CD14-positive monocyte (primary cell): ENCODE measurements at regions not wholly inside any gene's neighbourhood (a gene's known extent, or its start where the extent isn't known, plus 50 kb on each side); places are given as distances from the start of the nearest gene placed in this dataset.

Source experiments
- DNase-seq, 3 donors: peaks; one replicate each; pipeline ENCODE4 v3.0.0-alpha.2; 2011 to 2022
- H2AFZ ChIP-seq: 2 replicates; pipeline ENCODE4 v1.6.0; 2012; ENCODE audit warnings: mild to moderate bottlenecking, low read depth, low read length, inconsistent platforms; ENCODE audit not compliant: insufficient read depth, poor library complexity, severe bottlenecking
- H3K27ac ChIP-seq, 2 donors: 1 replicate in 1 of 2; 2 replicates in 1 of 2; pipeline ENCODE4 v1.5.1; 2012 to 2013; ENCODE audit warnings: low read length in 2 of 2, control low read depth in 1 of 2, inconsistent platforms in 1 of 2, low read depth in 1 of 2, mild to moderate bottlenecking in 1 of 2
- H3K27me3 ChIP-seq, 2 donors: one replicate each; pipeline versions ENCODE4 v1.6.0 to v1.6.1; 2011 to 2013; ENCODE audit warnings: low read length in 2 of 2; ENCODE audit not compliant: control insufficient read depth in 2 of 2, insufficient read depth in 2 of 2
- H3K36me3 ChIP-seq, 2 donors: replicated peaks in 1 of 2; 1 replicate in 1 of 2; 2 replicates in 1 of 2; pipeline versions ENCODE4 v1.5.1 to v1.6.1; 2012 to 2013; ENCODE audit warnings: low read length in 2 of 2, control low read depth in 1 of 2, inconsistent platforms in 1 of 2, mild to moderate bottlenecking in 1 of 2; ENCODE audit not compliant: insufficient read depth in 2 of 2, control insufficient read depth in 1 of 2
- H3K4me1 ChIP-seq, 2 donors: 1 replicate in 1 of 2; 2 replicates in 1 of 2; pipeline versions ENCODE4 v1.5.1 to v1.6.1; 2012 to 2013; ENCODE audit warnings: low read length in 2 of 2, control low read depth in 1 of 2, inconsistent platforms in 1 of 2, mild to moderate bottlenecking in 1 of 2, moderate library complexity in 1 of 2; ENCODE audit not compliant: insufficient read depth in 2 of 2, control insufficient read depth in 1 of 2
- H3K4me2 ChIP-seq: replicated peaks from 2 replicates; pipeline ENCODE3; 2012; ENCODE audit warnings: low read length, moderate library complexity, mild to moderate bottlenecking; ENCODE audit not compliant: poor library complexity, severe bottlenecking; ENCODE audit errors: extremely low read depth
- H3K4me3 ChIP-seq, 3 experiments: fragments of 200-600 bp in 1 of 3; sonication (generic) in 1 of 3; replicated peaks in 1 of 3; 1 replicate in 2 of 3; 2 replicates in 1 of 3; pipeline ENCODE4 v1.5.1; 2011 to 2013; ENCODE audit warnings: low read length in 3 of 3, mild to moderate bottlenecking in 3 of 3, control low read depth in 2 of 3, low read depth in 2 of 3, inconsistent platforms in 1 of 3, moderate library complexity in 1 of 3
- H3K79me2 ChIP-seq: 2 replicates; pipeline ENCODE4 v1.6.0; 2012; ENCODE audit warnings: mild to moderate bottlenecking, control low read depth, inconsistent platforms, low read length, moderate library complexity; ENCODE audit not compliant: insufficient read depth
- H3K9ac ChIP-seq: 2 replicates; pipeline ENCODE4 v1.6.0; 2017; ENCODE audit warnings: low read length, mild to moderate bottlenecking; ENCODE audit not compliant: insufficient read depth, poor library complexity, severe bottlenecking
- H3K9me3 ChIP-seq, 2 donors: replicated peaks in 1 of 2; 1 replicate in 1 of 2; 2 replicates in 1 of 2; pipeline versions ENCODE4 v1.5.1 to v1.6.1; 2012 to 2013; ENCODE audit warnings: low read length in 2 of 2, control low read depth in 1 of 2; ENCODE audit not compliant: control insufficient read depth in 1 of 2, insufficient read depth in 1 of 2
- H4K20me1 ChIP-seq: 2 replicates; pipeline ENCODE4 v1.6.0; 2012; ENCODE audit warnings: mild to moderate bottlenecking, low read length, control low read depth, moderate library complexity; ENCODE audit not compliant: insufficient read depth
- H3K27ac Mint-ChIP-seq, 7 donors: one replicate each; pipeline ENCODE4 v1.8.0; 2020; ENCODE audit warnings: mild to moderate bottlenecking in 7 of 7, mixed read lengths in 7 of 7, moderate library complexity in 6 of 7, inconsistent platforms in 2 of 7
- H3K27me3 Mint-ChIP-seq, 3 donors: one replicate each; pipeline ENCODE4 v1.8.0; 2021 to 2022; ENCODE audit warnings: low read depth in 3 of 3, mild to moderate bottlenecking in 3 of 3, mixed read lengths in 3 of 3, moderate library complexity in 3 of 3, inconsistent platforms in 1 of 3
- H3K36me3 Mint-ChIP-seq, 2 donors: one replicate each; pipeline ENCODE4 v1.8.0; 2020; ENCODE audit warnings: mixed read lengths in 2 of 2, inconsistent platforms in 1 of 2, mild to moderate bottlenecking in 1 of 2
- H3K4me1 Mint-ChIP-seq: one replicate; pipeline ENCODE4 v1.8.0; 2020; ENCODE audit warnings: mild to moderate bottlenecking, mixed read lengths
- H3K4me3 Mint-ChIP-seq, 2 donors: one replicate each; pipeline ENCODE4 v1.8.0; 2020; ENCODE audit warnings: mild to moderate bottlenecking in 2 of 2, mixed read lengths in 2 of 2, moderate library complexity in 1 of 2
- H3K9me3 Mint-ChIP-seq, 7 donors: one replicate each; pipeline ENCODE4 v1.8.0; 2020 to 2022; ENCODE audit warnings: mixed read lengths in 7 of 7, mild to moderate bottlenecking in 6 of 7, moderate library complexity in 6 of 7, inconsistent platforms in 2 of 7
- WGBS: methylation state at CpG from one replicate; pipeline ENCODE4 v1.1.5; 2013; ENCODE audit warnings: missing lambda C conversion rate; ENCODE audit not compliant: insufficient coverage; 5-methylcytosine and 5-hydroxymethylcytosine counted together
- intact Hi-C, 2 donors: fragments of 100-400 bp; cut with micrococcal nuclease; formaldehyde crosslinking; loops; one replicate each; pipeline versions ENCODE4 v1.15.0 to v1.15.1; 2023
- TF ChIP-seq, protein P1 (sequence below): fragments of 200-600 bp; IDR thresholded peaks from one replicate; pipeline ENCODE4 v1.8.0; 2022; ENCODE audit warnings: antibody characterized with exemption, mild to moderate bottlenecking

GRCh38 chr1:83505148-83505547 lies 493.8 kb downstream of the TTLL7 start:
- intact Hi-C loops, result no loop called here
- H3K27me3 Mint-ChIP-seq, result no peaks in the 10 kb centered on the region
- Histone ChIP-seq H3K79me2 (no peaks in the 10 kb centered on the region), H3K27me3 (no peaks in the 10 kb centered on the region), H2AFZ (no peak overlapping the region), H4K20me1 (no peaks in the 10 kb centered on the region), H3K4me3 (no peak overlapping the region), H3K9ac (no peak overlapping the region), H3K4me2 (no peak overlapping the region), H3K36me3 (no peaks in the 10 kb centered on the region), H3K9me3 (no peaks in the 10 kb centered on the region), H3K4me1 (no peaks in the 10 kb centered on the region), H3K27ac (no peak overlapping the region)
- no peak for DNase-seq
- H3K36me3 Mint-ChIP-seq, result no peaks in the 10 kb centered on the region
- no peak overlapping the region for H3K27ac Mint-ChIP-seq
- H3K4me3 Mint-ChIP-seq, result no peak overlapping the region
- no peaks in the 10 kb centered on the region for H3K4me1 Mint-ChIP-seq
- TF ChIP-seq, protein P1, sequence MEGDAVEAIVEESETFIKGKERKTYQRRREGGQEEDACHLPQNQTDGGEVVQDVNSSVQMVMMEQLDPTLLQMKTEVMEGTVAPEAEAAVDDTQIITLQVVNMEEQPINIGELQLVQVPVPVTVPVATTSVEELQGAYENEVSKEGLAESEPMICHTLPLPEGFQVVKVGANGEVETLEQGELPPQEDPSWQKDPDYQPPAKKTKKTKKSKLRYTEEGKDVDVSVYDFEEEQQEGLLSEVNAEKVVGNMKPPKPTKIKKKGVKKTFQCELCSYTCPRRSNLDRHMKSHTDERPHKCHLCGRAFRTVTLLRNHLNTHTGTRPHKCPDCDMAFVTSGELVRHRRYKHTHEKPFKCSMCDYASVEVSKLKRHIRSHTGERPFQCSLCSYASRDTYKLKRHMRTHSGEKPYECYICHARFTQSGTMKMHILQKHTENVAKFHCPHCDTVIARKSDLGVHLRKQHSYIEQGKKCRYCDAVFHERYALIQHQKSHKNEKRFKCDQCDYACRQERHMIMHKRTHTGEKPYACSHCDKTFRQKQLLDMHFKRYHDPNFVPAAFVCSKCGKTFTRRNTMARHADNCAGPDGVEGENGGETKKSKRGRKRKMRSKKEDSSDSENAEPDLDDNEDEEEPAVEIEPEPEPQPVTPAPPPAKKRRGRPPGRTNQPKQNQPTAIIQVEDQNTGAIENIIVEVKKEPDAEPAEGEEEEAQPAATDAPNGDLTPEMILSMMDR, result no peak
- peaks cover 0 to 2% (median 0%) of the 10 kb centered on the region in 7 donors for H3K9me3 Mint-ChIP-seq
- WGBS, result 100% methylated on average over 1 of the region's 1 CpG

DNA sequence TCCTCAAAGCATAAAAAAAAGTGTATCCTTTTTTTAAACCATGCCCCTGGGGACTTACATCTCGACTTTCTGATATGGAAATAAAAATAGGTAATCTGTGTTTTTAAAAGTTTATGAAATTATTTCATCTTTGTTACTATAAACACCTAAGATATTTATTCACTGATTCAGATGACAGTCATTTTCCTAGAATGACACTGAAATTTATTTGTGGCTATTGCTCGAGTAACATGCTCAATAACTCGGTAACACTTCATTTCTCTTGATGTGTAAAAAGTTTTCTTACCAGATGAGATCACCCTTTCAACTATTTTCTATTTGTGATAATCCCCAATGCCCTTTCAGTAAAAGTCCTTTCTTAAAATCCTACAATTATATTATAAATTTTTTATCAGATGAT lies 495.8 kb downstream of the TTLL7 start:
- Histone ChIP-seq H3K4me1 (no peaks in the 10 kb centered on the region), H3K79me2 (no peaks in the 10 kb centered on the region), H3K9ac (no peak overlapping the region), H3K4me3 (no peak overlapping the region), H4K20me1 (no peaks in the 10 kb centered on the region), H3K27me3 (no peaks in the 10 kb centered on the region), H3K27ac (no peak overlapping the region), H3K36me3 (no peaks in the 10 kb centered on the region), H3K9me3 (no peaks in the 10 kb centered on the region), H2AFZ (no peak overlapping the region), H3K4me2 (no peak overlapping the region)
- Mint-ChIP-seq H3K27ac (no peak overlapping the region), H3K27me3 (no peaks in the 10 kb centered on the region), H3K36me3 (no peaks in the 10 kb centered on the region), H3K4me3 (no peak overlapping the region), H3K9me3 (peaks cover 0 to 3% (median 0%) of the 10 kb centered on the region in 7 donors), H3K4me1 (no peaks in the 10 kb centered on the region)
- intact Hi-C loops, result no loop called here
- TF ChIP-seq, protein P1, result no peak
- DNase-seq, result no peak
- no CpG with 5 or more reads among the region's 3 CpGs for WGBS
